ENCODE measurements at regions not wholly inside any gene's neighbourhood (a gene's known extent, or its start where the extent isn't known, plus 50 kb on each side); places are given as distances from the start of the nearest gene placed in this dataset.

DNA sequence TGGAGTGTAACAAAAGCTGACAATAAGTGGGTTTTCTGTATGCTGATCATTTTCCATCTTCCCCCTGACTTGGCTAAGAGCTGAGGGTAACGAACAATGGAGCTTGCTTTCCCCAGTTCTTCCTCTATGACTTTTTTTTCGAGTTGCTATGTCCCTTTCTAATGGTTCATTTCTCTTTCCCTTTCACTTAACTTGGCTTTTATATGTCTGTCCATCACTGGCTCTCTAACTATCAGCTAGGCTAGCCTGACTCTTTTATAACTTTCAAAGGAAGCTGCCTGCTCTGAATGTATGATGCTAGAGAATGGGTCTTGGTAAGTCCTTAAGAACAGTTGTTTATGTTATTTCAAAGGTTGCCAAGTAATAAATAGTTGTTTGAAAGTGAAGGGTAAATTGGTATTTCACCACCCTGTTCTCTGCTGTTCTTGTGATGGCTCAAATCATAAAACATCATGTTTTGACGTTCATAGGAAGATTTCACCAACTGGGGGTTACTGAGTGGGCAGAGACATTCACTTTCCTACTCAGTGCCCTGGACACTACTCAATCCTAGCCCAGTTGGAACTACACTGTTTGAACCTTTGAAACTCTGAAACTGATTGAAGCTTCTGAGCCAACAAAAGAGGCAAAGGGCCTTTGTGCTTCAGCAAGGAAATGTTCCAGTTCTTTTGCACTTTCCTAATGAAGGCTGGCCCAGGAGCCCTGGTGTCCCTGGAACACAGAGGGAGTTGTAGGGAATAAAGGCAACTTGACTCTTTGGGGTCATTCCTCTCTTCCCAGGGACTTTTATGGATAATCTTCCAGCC, 85.4 kb upstream of the PHYHIPL start:
- H3K4me1 Mint-ChIP-seq: no peaks in the 10 kb centered on the region
- Histone ChIP-seq H3K9ac (ENCODE audit: low read length) (no peak overlapping the region), H3K9me3 (ENCODE audit: control extremely low read depth in 1 of 3, control insufficient read depth in 2 of 3, insufficient read depth in 1 of 3, low read length in 2 of 3) (no peaks in the 10 kb centered on the region), H4K20me1 (ENCODE audit: control insufficient read depth, insufficient read depth, low read length, poor library complexity, severe bottlenecking) (no peaks in the 10 kb centered on the region), H3K36me3 (replicated peaks in 1 of 2; ENCODE audit: control extremely low read depth in 1 of 2, control insufficient read depth in 1 of 2, extremely low read depth in 1 of 2, insufficient read depth in 2 of 2, low read length in 1 of 2) (no peaks in the 10 kb centered on the region), H3K27ac (ENCODE audit: low read length in 2 of 2) (no peak overlapping the region), H3K79me2 (ENCODE audit: control insufficient read depth, insufficient read depth, low read length) (no peaks in the 10 kb centered on the region), H3K4me2 (replicated peaks; ENCODE audit: low read depth, low read length, poor library complexity, severe bottlenecking) (no peak overlapping the region), H2AFZ (ENCODE audit: insufficient read depth, low read depth, low read length, poor library complexity, severe bottlenecking) (no peak overlapping the region), H3K27me3 (replicated peaks in 1 of 4; ENCODE audit: control extremely low read depth in 1 of 4, control insufficient read depth in 3 of 4, insufficient read depth in 4 of 4, low read length in 3 of 4) (no peaks in the 10 kb centered on the region), H3K4me1 (ENCODE audit: control insufficient read depth in 2 of 2, insufficient read depth in 2 of 2, low read length in 2 of 2) (no peaks in the 10 kb centered on the region), H3K4me3 (ENCODE audit: control extremely low read depth in 1 of 5, extremely low read depth in 1 of 5, insufficient read depth in 1 of 5, low read depth in 2 of 5, low read length in 4 of 5) (no peak overlapping the region)
- H3K4me3 Mint-ChIP-seq: no peak overlapping the region
- H3K9me3 Mint-ChIP-seq (ENCODE audit: insufficient read depth): peaks cover 4% of the 10 kb centered on the region
- TF ChIP-seq, protein P1, sequence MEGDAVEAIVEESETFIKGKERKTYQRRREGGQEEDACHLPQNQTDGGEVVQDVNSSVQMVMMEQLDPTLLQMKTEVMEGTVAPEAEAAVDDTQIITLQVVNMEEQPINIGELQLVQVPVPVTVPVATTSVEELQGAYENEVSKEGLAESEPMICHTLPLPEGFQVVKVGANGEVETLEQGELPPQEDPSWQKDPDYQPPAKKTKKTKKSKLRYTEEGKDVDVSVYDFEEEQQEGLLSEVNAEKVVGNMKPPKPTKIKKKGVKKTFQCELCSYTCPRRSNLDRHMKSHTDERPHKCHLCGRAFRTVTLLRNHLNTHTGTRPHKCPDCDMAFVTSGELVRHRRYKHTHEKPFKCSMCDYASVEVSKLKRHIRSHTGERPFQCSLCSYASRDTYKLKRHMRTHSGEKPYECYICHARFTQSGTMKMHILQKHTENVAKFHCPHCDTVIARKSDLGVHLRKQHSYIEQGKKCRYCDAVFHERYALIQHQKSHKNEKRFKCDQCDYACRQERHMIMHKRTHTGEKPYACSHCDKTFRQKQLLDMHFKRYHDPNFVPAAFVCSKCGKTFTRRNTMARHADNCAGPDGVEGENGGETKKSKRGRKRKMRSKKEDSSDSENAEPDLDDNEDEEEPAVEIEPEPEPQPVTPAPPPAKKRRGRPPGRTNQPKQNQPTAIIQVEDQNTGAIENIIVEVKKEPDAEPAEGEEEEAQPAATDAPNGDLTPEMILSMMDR (IDR thresholded peaks at IDR 0.05): no peak
- TF ChIP-seq EZH2 (IDR thresholded peaks at IDR 0.05; ENCODE audit: borderline replicate concordance, insufficient read depth, low read depth, low read length, poor library complexity, severe bottlenecking): no peak
- intact Hi-C loops (cut with micrococcal nuclease): no loop called here
- H3K27me3 Mint-ChIP-seq: peaks cover 3% of the 10 kb centered on the region
- DNase-seq (no peak), ATAC-seq (ENCODE audit: low read depth) (no peak)
- WGBS (ENCODE audit: insufficient coverage): 90% methylated on average over 1 of the region's 3 CpGs
- CTCF ChIA-PET: no interaction called here
- POLR2A ChIA-PET: no interaction called here
- no peak overlapping the region for H3K27ac Mint-ChIP-seq

DNA sequence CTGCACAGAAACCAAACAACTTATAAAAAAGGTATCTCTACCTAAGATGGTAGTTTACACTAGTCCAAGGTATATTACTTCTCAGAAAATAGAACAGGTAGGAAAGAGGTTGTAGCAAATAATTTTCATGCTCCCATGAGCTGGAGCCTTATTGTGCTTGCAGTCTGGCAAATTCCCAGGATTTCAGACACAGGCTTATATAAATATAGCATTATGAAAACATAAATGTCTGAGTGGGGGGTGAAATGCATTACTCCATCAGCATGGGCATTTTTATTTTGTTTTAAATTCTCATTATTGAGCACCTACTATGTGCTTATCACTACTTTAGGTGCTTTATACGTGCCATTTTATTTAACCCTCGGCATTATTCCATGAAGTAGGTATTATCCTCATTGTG, 83.0 kb upstream of the PHYHIPL start:
- Histone ChIP-seq H3K4me1 (ENCODE audit: control insufficient read depth in 2 of 2, insufficient read depth in 2 of 2, low read length in 2 of 2) (no peaks in the 10 kb centered on the region), H3K36me3 (replicated peaks in 1 of 2; ENCODE audit: control extremely low read depth in 1 of 2, control insufficient read depth in 1 of 2, extremely low read depth in 1 of 2, insufficient read depth in 2 of 2, low read length in 1 of 2) (no peaks in the 10 kb centered on the region), H3K4me2 (replicated peaks; ENCODE audit: low read depth, low read length, poor library complexity, severe bottlenecking) (no peak overlapping the region), H3K9ac (ENCODE audit: low read length) (no peak overlapping the region), H3K27me3 (replicated peaks in 1 of 4; ENCODE audit: control extremely low read depth in 1 of 4, control insufficient read depth in 3 of 4, insufficient read depth in 4 of 4, low read length in 3 of 4) (no peaks in the 10 kb centered on the region), H2AFZ (ENCODE audit: insufficient read depth, low read depth, low read length, poor library complexity, severe bottlenecking) (no peak overlapping the region), H3K27ac (ENCODE audit: low read length in 2 of 2) (no peak overlapping the region), H4K20me1 (ENCODE audit: control insufficient read depth, insufficient read depth, low read length, poor library complexity, severe bottlenecking) (no peaks in the 10 kb centered on the region), H3K9me3 (ENCODE audit: control extremely low read depth in 1 of 3, control insufficient read depth in 2 of 3, insufficient read depth in 1 of 3, low read length in 2 of 3) (no peaks in the 10 kb centered on the region), H3K4me3 (ENCODE audit: control extremely low read depth in 1 of 5, extremely low read depth in 1 of 5, insufficient read depth in 1 of 5, low read depth in 2 of 5, low read length in 4 of 5) (no peak overlapping the region), H3K79me2 (ENCODE audit: control insufficient read depth, insufficient read depth, low read length) (no peaks in the 10 kb centered on the region)
- Mint-ChIP-seq H3K27ac (no peak overlapping the region), H3K9me3 (ENCODE audit: insufficient read depth) (peaks cover 4% of the 10 kb centered on the region), H3K27me3 (no peaks in the 10 kb centered on the region), H3K4me1 (no peaks in the 10 kb centered on the region), H3K4me3 (no peak overlapping the region)
- CTCF ChIA-PET: no interaction called here
- intact Hi-C loops (cut with micrococcal nuclease): no loop called here
- TF ChIP-seq, protein P1 (IDR thresholded peaks at IDR 0.05): no peak
- TF ChIP-seq EZH2 (IDR thresholded peaks at IDR 0.05; ENCODE audit: borderline replicate concordance, insufficient read depth, low read depth, low read length, poor library complexity, severe bottlenecking): no peak
- POLR2A ChIA-PET: no interaction called here
- WGBS (ENCODE audit: insufficient coverage): no CpG with 5 or more reads among the region's 2 CpGs
- DNase-seq: no peak
- ATAC-seq (ENCODE audit: low read depth): no peak

Data from B cell (primary cell).